Lower leg skin (tissue), 3 donors: ENCODE measurements at regions not wholly inside any gene's neighbourhood (a gene's known extent, or its start where the extent isn't known, plus 50 kb on each side); places are given as distances from the start of the nearest gene placed in this dataset.

Experiments
- POLR2A ChIP-seq, 2 donors: fragments of 450-650 bp; IDR thresholded peaks; one replicate each; pipeline ENCODE4 v1.6.1; 2016 to 2017; ENCODE audit warnings: antibody characterized with exemption in 2 of 2, mild to moderate bottlenecking in 1 of 2, moderate library complexity in 1 of 2
- TF ChIP-seq, protein P1 (sequence below), 3 donors: fragments of 450-650 bp; IDR thresholded peaks; one replicate each; pipeline ENCODE4 v1.5.1; 2016; ENCODE audit warnings: antibody characterized with exemption in 3 of 3, mild to moderate bottlenecking in 3 of 3, moderate library complexity in 2 of 3

- TF ChIP-seq, protein P1, sequence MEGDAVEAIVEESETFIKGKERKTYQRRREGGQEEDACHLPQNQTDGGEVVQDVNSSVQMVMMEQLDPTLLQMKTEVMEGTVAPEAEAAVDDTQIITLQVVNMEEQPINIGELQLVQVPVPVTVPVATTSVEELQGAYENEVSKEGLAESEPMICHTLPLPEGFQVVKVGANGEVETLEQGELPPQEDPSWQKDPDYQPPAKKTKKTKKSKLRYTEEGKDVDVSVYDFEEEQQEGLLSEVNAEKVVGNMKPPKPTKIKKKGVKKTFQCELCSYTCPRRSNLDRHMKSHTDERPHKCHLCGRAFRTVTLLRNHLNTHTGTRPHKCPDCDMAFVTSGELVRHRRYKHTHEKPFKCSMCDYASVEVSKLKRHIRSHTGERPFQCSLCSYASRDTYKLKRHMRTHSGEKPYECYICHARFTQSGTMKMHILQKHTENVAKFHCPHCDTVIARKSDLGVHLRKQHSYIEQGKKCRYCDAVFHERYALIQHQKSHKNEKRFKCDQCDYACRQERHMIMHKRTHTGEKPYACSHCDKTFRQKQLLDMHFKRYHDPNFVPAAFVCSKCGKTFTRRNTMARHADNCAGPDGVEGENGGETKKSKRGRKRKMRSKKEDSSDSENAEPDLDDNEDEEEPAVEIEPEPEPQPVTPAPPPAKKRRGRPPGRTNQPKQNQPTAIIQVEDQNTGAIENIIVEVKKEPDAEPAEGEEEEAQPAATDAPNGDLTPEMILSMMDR (IDR thresholded peaks at IDR 0.05) = no peak
- TF ChIP-seq POLR2A (IDR thresholded peaks at IDR 0.05) = no peak
Observed at GRCh38 chr19:28483197-28483596, 729.8 kb downstream of the UQCRFS1 start.
